ENCODE measurements at regions not wholly inside any gene's neighbourhood (a gene's known extent, or its start where the extent isn't known, plus 50 kb on each side); places are given as distances from the start of the nearest gene placed in this dataset.

DNA sequence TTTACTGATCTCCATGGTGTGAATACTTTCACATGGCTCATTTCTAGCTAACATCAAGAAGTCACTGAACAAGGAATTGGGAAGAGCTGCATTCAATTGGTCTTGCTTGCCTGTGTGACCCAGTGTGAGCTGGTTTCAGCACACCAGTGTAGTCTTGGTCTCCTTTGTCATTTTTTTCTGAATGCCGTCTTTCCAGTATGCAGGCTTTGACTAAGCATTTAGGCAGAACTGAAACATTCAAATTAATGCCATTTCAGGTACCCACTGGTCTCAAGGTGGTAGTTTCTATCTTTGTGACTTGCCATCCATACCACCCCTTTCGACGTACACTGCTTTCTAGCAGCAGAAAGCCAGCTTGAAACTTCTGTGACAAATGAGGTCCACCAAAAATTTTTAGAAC lies 550.5 kb upstream of the BOD1L1 start:
- no peak for DNase-seq (ENCODE audit: low read depth)

DNA sequence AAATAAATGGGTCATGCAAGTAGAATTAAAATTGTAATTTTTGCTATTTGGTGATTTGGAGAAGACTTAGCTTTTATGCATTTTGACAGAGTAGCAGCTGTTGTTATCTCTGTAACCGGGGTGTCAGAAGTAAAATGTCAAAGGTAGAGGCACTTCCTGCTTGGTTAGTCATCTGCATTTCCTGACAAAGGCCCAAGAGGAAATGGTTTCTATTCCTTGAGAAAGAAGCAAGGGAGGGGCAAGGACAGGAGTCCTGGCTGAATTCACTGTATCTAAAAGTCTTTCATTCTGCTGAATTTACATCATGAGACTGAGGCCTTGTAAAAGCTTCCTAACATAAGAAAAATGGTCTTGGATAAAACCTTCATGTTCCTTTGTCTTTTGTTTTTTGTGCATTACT lies 550.9 kb upstream of the BOD1L1 start:
- no peak for DNase-seq (ENCODE audit: low read depth)

DNA sequence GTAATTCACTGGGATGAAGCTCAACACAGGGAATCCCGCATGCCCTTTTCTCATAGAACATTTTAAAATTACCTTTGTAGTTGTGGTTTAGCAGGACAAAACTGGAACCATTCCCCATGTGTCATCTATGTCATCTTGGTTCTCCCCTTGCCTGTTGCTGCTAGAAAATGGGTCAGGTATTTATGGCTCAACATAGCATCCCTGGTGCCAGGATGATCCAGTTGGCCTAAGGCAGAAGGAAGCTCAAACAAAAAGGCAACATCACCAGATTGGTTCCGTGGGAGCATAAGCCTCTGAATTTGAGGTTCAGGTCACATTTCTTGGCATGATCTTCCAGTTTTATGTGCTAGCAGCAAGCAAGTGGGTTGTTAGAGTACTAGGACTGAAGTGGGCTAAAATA lies 552.6 kb upstream of the BOD1L1 start:
- DNase-seq (ENCODE audit: low read depth) = no peak

DNA sequence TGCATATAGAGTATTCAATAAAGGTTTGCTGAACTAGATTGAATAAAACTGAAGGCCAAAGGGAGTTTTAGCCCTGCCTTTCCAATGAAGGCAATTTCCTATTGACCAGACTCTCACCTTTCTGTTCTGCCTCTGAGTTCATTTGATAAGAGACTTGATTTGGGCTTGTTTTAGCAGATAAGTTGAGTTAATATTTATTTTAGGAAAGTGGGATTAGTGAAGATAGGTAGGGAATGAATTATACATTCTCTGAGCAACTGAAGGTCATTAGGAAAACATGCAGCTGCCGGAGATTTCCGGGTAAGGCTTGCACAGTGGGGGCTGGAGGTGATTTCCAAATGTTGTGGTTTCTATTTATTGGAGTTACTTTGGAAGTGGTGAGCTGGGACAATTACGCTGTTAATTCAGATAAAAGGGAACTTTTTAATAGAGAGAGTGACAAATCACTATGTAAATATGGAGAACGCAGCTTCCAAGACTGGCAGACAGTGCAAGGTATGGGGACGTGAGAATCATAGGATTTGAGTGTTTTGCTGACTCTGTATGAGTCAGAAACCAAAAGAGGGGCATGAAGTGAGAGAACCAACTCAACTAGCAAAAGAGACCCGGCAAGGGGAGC lies 553.6 kb upstream of the BOD1L1 start:
- no peak for DNase-seq (ENCODE audit: low read depth)

DNA sequence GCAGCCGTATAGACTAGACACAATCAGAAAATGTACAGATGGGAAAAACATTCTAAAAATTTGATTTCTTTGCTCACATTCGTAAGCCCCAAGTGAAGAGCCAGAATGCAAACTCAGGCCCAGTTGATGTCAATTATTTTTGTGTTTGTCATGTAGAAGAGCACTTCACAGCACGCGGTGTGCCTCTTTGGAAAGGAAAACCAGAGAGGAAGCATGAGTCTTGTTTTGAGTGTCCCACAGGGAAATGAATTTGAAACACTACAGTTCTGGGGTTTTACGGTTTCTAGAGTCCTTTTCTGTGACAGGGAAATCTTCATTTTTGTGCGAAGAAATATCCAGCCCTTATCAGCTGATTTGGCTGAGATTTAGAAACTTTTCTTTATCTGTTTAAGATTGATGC lies 554.6 kb upstream of the BOD1L1 start:
- no peak for DNase-seq (ENCODE audit: low read depth)

DNA sequence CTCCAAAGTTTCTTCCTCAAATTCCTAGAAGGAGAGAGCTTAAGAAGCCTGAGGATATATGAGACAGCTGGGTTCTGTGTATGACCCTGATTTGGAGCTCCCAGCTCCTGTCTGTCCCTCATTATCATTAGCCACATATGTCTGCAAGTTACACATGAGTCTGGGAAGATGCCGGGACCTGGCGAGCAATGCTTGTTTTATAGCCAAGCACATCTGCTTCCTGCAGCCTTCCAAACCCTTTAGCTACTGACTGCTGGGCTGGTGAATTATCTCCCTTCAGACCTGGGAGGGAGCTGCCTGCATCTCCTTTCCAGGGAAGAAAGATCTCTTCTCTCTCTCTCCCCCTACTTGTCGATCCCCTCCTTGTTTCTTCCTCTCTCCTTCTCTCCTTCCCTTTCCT lies 556.7 kb upstream of the BOD1L1 start:
- DNase-seq (ENCODE audit: low read depth) = no peak

DNA sequence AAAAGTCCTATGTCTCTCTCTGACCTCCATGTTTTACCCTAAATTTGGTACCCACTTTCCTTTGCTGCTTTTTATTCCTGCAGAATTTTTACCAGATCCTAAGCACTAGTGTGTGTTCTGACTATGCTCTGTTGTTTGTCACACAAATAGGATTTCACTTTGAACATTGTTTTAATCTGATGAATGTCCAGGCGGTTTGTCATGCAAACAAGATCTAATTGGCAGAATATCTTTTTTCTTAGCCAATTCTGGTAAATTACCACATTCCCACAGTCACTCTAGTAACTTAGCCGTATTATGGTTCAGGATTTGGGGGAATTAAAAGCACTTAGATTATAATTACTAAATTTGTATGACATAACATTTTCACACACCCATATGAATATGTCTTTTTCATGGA lies 557.2 kb upstream of the BOD1L1 start:
- no peak for DNase-seq (ENCODE audit: low read depth)

DNA sequence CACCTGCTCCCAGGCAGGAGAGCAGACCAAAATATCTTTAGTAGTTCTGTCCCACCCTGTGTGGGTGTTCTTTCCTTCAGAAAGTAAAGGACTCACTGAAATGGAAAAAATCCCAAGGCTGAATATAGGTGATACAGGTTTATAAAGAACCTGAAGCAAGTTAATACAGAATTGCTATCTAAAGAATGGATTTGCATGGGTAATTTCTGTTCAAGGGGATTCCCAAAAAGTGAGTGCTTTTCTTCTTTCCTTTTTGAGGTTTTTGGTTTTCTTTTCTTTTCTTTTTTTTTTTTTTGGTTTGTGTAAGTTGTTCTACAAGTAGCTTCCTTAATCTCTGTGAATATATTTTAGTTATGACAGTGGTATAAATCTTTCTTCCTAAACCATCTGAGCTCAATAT lies 560.7 kb upstream of the BOD1L1 start:
- no peak for DNase-seq (ENCODE audit: low read depth)

DNA sequence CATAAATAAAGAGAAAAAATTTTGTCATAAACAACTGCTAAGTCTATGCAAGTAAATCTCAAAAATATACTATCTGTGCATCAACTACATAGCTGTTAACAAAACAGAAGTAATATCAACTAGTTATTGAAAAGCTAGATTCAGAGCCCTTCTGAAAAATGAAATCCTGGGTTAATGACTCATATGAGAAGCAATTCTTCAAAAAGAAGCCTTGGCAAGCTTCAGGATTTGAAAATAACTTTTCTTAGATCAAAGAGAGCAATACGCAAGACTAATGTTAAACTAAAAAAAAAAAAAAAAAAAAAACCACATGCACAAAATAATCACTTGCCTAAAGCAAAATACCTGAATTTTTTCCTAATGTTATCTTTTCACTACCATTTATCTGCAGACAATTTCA lies 566.1 kb upstream of the BOD1L1 start:
- no peak for DNase-seq (ENCODE audit: low read depth)

DNA sequence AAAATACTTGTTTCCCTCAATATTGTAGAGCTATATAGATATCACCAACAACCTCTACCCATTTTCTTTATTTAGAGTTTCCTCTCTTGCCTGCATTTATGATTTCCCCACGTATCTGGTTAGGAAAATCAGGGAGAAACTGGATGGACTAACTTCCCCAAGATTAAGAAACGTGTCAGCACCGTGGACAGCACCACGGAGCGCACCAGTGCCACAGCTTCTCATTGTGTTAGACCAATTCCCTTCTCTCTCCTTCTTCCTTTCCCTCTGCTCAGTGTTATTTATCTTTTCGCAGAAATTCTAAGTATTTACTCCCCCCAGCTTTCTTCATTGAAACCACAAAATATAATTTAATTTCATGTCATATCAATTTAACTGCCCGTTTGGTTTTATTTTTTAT lies 568.6 kb upstream of the BOD1L1 start:
- DNase-seq (ENCODE audit: low read depth) = no peak

DNA sequence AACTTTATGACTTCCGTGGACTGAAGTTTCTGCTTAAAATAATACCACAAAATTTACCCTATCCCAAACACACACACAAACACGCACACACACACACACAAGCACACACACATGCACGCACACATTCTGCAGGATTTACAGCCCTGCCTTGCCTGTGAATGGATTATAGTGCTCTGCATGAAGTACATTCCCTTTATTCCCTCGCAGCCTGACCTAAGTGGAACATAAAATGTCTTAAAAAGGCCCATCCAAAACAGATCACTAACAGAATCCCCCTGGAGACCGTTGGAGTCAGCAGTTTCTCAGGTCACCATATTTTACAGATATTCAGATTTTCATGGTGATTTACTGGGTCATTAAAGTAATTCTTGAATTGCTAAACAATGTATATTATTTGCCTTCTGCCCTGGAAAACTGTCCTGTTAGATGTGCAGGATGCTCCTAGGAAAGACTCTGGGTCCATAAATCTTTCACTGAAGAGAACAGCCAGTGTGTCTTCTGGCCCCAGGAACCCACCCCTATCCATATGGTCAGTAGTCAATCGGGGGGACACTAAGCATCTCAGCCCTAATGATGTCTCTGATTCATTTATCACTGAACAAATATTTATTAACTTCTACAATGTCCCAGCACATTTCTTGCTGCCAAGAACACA lies 587.7 kb upstream of the BOD1L1 start:
- DNase-seq (ENCODE audit: low read depth) = no peak

DNA sequence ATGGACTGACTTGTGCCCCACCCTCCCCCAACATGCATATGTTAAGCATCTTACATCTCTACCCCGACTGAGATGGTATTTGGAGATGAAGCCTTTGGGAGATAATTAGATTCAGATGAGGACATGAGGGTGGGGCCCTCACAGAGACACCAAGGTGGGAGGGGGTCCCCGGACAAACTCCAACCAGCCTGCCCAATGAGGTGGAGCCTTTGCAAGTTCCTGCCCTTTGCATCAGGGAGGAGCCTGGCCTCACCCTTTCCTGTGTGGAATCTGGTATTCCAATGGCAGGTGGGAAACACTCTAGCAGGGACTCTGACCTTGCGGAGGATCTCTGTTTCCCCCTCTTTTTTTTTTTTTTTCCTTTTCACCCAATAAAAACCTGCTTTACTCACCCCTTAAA lies 589.9 kb upstream of the BOD1L1 start:
- DNase-seq (ENCODE audit: low read depth) = no peak

DNA sequence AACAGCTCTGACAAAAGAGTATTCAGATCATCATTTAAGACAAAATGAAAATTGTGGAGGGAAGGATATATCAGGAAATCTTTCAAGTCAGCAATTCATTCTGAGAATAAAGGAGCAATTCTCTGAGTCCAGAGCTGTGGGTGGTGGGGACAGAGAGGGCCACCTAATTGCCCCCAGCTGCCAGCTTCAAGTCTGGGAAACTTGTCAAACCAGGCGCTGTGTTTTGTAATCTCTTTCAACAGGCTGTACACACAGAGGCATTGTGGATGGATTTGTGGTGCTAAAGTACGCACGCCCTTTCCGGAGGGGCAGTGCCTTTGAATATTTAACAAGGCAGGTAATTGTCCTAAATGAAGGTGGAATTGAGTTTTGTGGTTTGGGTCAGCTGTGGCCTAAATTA lies 591.1 kb upstream of the BOD1L1 start:
- DNase-seq (ENCODE audit: low read depth) = no peak

DNA sequence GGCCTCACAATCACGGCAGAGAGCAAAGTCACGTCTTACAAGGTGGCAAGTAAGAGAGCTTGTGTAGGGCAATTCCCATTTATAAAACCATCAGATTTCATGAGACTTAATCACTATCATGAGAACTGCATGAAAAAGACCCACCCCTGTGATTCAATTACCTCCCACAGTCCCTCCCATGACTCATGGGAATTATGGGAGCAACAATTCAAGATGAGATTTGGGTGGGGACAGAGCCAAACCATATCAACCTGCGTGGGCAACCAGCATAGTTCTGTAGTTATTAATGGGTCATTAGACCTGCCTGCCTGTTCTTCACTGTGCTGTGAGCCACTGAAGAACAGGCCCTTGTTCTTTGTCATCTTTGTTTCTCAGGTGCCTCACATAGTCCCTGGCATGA lies 593.7 kb upstream of the BOD1L1 start:
- no peak for DNase-seq (ENCODE audit: low read depth)

DNA sequence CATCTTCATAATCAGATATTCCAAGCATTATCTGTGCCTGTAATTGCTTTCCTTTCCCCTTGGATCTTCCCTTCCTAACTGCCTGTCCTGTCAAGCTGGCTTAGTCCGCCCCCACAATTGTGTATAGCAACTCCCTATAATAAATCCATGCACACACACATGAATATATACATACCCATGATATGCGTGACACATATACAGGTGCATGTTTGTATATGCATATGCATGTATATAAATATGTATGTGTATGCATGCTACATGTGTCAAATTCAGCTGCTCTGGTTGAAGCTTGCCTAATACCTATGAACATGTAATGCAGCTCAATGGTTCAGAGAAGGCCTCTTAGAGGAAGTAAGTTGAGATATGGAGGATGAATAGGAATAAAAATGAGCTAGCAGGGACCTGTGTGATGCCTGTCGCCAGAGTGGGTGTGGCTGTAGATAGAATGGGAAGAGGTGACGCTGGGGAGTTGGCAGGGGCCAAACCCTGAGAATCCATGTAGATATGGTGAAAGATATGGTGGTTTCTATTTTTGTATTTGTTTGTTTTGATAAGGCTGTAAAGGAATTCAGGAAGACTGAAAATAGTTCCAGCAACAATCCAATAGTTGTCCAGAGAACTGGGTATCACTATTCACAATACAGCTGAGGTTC lies 595.0 kb upstream of the BOD1L1 start:
- DNase-seq (ENCODE audit: low read depth) = no peak

DNA sequence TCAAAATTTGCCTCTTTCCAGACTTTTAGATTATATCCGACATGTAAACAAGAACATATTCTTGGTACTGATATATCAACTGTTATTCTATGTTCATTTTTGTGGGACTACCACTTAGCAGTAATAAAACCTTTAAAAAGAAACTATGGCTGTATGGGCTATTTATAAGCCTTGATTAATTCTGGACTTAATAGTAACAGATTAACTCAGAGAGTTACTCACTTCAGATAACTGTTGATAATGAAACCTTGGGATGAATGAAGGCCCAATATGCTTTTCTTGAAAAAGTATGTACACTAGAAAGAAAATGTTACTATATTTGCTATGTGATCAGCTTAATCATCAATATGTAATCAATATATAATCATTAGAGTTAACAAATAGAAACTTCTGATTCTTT lies 595.9 kb upstream of the BOD1L1 start:
- DNase-seq (ENCODE audit: low read depth) = no peak

DNA sequence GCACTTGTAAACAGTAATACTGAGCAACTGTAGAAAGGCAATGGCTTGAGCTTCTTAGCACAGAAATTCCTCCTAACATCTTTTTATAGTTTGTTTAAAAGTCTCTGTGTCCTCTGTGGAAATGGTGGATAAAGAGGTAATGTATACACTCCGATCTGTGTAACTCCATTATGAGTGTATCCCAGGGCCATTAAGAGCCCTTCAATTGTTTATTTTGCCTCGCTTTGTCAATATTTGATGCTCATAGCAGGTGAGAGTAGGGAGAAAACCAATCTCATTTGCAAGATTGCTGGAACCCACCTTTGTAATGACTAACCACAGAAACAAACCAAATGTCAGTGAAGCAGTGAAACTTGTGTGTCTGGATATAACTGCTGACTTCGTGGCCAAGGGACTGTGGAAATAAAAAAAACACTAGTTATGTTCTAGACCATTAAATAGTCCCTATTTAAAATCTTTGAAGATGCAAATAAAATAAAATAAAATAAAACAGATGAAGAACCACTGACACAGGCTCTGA lies 598.2 kb upstream of the BOD1L1 start:
- DNase-seq (ENCODE audit: low read depth) = no peak

DNA sequence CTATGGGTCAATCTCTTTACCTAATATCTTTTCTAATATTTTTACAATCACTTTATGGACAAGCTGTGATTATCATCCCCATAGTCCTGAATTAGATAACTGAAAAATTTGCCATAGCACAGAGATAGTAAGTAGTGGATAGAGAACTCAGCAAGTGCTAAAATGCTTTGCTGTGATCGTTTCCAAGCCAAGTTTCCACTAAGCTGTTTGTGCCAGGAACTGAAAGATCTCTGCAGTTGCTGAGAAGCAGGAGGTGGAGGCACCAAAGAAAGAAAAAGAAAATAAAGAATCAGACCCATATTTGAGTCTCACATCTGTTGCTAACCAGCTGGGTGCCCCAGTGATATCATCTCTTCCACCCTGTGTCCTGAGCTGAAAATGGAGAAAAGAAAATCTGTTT lies 605.6 kb upstream of the BOD1L1 start:
- no peak for DNase-seq (ENCODE audit: low read depth)

DNA sequence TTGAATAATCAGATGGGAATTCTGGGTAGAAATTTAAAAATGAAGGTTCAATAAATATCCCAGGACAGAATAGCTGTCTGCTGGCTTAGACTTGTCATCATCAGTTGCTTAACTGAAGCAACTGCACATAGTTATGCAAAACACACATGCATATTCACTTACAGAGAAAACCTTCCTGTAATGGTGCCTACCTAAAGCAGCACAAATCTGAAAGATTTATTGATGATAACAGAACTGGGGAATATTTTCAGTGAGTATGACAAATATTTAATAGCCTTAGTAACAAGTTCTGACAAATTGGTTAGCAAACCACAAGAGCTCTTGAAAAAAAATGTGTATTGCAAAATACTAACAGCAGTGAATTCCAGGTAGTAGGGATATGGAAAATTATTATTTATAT lies 606.8 kb upstream of the BOD1L1 start:
- DNase-seq (ENCODE audit: low read depth) = no peak

DNA sequence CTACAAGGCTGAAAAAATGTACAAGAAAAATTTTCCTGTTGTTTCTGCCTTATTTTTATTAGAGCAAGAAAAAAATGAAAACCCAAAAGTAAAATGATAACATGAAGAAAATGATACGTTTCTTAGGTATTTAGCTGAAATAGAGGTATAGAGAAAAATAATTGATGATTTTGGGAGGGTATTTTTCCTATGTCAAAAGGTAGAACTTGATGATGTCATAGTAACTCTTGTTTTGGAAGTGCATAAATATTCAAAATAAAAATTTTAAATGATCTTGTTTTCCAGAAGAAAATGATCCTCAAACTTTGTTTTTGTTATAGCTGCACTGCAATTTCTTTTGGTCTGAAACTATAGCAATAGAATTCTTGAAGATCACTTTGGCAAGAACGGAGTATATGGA lies 608.8 kb upstream of the BOD1L1 start:
- DNase-seq (ENCODE audit: low read depth) = no peak

DNA sequence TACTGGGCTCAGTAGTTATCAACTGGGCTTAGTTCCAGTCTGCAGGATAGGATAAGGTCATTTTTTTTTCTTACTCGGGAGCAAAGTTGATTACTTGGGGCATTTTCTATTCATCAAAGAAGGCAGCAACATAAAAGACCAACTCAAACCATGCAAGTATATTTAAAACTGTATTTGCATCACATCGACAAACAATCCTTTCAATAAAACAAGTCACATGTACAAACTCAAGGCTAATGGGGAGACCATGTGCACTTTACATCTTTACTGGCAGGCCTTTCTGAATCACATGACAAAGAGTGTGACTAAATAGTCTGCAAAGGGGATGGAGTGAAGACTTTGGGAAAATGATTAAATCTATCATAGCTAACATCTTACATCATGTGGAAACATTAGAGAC lies 610.4 kb upstream of the BOD1L1 start:
- no peak for DNase-seq (ENCODE audit: low read depth)

DNA sequence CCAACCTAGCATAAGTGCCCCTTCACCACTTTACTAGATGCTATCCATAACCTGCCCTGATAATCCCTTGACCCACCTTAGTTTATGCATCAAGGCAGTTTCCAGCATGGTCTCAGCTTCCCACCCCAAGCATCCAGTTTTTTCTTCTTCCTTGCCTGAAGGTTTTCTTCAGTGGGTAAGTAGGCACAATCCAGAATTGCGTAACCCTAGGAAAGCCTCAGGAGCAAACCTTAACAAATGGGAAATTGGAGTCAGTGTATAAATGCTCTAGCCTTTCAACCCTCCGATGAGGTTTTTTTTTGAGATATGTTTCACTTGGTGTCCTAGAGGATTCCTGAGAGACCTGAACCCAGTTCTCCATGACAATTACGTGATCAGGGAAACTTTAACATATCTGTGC lies 614.0 kb upstream of the BOD1L1 start:
- no peak for DNase-seq (ENCODE audit: low read depth)

DNA sequence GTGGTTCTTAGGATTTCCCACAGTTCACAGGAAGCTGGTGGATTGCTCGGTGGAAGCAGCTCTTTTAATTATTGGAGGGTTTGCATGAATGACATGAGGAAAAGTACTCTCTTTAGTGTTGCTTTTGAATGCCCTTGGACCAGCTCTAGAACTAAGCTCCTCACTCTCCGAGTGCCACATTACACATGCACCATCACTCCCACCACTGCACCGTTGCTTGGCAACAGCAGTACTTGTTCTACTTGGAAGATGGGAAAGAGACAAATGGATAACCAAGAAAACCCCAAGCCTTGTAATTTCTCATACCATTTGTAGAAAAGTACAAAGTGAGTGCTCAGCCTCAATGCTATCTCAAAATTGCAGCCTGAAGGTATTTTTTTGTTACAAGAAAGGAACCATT lies 620.2 kb upstream of the BOD1L1 start:
- no peak for DNase-seq (ENCODE audit: low read depth)

DNA sequence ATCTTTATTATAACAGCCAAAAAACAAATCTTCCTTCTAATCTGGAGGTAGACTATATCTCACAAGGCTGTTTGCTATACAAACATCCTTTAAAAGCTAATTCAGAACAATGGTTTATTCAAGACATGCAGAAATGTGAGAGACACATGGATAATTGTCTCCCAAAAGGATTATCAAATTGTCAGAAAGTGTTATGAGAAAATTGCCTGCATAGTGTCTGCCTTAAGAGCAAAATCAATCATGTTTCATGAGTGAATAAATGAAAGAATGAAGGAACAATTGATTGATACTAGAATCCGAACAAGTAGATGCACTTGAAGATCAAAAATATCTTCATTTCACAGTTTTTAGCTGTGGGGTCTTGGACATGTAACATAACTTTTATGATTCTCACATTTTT lies 621.7 kb upstream of the BOD1L1 start:
- DNase-seq (ENCODE audit: low read depth) = no peak

All from non-pigmented ciliary epithelial cell (primary cell).